ENCODE measurements at regions not wholly inside any gene's neighbourhood (a gene's known extent, or its start where the extent isn't known, plus 50 kb on each side); places are given as distances from the start of the nearest gene placed in this dataset.

DNA sequence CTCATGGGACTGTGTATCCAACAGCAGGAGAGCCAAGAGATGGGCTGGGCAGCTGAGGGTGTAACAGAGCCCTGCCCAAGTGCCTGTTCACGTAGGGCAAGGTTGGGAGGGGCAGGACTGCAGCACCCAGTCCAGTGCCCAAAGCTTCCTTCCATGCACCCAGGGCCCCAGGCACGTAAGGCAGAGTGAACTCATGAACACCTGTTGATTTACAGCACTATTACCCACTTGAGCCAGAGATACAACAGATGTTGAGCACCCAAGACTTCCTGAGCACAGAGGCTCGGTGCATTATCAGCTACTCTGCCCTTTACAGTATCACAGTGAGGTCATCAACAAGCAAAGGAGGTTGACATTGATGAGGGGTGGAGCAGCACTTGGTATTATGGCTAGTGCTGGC lies 50.2 kb upstream of the FHL2 start (continued):
- TF ChIP-seq, protein P1, sequence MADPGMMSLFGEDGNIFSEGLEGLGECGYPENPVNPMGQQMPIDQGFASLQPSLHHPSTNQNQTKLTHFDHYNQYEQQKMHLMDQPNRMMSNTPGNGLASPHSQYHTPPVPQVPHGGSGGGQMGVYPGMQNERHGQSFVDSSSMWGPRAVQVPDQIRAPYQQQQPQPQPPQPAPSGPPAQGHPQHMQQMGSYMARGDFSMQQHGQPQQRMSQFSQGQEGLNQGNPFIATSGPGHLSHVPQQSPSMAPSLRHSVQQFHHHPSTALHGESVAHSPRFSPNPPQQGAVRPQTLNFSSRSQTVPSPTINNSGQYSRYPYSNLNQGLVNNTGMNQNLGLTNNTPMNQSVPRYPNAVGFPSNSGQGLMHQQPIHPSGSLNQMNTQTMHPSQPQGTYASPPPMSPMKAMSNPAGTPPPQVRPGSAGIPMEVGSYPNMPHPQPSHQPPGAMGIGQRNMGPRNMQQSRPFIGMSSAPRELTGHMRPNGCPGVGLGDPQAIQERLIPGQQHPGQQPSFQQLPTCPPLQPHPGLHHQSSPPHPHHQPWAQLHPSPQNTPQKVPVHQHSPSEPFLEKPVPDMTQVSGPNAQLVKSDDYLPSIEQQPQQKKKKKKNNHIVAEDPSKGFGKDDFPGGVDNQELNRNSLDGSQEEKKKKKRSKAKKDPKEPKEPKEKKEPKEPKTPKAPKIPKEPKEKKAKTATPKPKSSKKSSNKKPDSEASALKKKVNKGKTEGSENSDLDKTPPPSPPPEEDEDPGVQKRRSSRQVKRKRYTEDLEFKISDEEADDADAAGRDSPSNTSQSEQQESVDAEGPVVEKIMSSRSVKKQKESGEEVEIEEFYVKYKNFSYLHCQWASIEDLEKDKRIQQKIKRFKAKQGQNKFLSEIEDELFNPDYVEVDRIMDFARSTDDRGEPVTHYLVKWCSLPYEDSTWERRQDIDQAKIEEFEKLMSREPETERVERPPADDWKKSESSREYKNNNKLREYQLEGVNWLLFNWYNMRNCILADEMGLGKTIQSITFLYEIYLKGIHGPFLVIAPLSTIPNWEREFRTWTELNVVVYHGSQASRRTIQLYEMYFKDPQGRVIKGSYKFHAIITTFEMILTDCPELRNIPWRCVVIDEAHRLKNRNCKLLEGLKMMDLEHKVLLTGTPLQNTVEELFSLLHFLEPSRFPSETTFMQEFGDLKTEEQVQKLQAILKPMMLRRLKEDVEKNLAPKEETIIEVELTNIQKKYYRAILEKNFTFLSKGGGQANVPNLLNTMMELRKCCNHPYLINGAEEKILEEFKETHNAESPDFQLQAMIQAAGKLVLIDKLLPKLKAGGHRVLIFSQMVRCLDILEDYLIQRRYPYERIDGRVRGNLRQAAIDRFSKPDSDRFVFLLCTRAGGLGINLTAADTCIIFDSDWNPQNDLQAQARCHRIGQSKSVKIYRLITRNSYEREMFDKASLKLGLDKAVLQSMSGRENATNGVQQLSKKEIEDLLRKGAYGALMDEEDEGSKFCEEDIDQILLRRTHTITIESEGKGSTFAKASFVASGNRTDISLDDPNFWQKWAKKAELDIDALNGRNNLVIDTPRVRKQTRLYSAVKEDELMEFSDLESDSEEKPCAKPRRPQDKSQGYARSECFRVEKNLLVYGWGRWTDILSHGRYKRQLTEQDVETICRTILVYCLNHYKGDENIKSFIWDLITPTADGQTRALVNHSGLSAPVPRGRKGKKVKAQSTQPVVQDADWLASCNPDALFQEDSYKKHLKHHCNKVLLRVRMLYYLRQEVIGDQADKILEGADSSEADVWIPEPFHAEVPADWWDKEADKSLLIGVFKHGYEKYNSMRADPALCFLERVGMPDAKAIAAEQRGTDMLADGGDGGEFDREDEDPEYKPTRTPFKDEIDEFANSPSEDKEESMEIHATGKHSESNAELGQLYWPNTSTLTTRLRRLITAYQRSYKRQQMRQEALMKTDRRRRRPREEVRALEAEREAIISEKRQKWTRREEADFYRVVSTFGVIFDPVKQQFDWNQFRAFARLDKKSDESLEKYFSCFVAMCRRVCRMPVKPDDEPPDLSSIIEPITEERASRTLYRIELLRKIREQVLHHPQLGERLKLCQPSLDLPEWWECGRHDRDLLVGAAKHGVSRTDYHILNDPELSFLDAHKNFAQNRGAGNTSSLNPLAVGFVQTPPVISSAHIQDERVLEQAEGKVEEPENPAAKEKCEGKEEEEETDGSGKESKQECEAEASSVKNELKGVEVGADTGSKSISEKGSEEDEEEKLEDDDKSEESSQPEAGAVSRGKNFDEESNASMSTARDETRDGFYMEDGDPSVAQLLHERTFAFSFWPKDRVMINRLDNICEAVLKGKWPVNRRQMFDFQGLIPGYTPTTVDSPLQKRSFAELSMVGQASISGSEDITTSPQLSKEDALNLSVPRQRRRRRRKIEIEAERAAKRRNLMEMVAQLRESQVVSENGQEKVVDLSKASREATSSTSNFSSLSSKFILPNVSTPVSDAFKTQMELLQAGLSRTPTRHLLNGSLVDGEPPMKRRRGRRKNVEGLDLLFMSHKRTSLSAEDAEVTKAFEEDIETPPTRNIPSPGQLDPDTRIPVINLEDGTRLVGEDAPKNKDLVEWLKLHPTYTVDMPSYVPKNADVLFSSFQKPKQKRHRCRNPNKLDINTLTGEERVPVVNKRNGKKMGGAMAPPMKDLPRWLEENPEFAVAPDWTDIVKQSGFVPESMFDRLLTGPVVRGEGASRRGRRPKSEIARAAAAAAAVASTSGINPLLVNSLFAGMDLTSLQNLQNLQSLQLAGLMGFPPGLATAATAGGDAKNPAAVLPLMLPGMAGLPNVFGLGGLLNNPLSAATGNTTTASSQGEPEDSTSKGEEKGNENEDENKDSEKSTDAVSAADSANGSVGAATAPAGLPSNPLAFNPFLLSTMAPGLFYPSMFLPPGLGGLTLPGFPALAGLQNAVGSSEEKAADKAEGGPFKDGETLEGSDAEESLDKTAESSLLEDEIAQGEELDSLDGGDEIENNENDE (IDR thresholded peaks at IDR 0.05; ENCODE audit: insufficient replicate concordance, low read length): no peak
- no peak for TF ChIP-seq SIX5 (IDR thresholded peaks at IDR 0.05; ENCODE audit: low read depth, low read length)
- TF ChIP-seq, protein P2, sequence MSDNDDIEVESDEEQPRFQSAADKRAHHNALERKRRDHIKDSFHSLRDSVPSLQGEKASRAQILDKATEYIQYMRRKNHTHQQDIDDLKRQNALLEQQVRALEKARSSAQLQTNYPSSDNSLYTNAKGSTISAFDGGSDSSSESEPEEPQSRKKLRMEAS (IDR thresholded peaks at IDR 0.05): no peak
